SK-N-MC (cell line): ENCODE measurements at regions not wholly inside any gene's neighbourhood (a gene's known extent, or its start where the extent isn't known, plus 50 kb on each side); places are given as distances from the start of the nearest gene placed in this dataset.

ENCODE experiments used
- EZH2 ChIP-seq: fragments of 200-600 bp; sonication (generic); IDR thresholded peaks from one replicate; pipeline ENCODE4 v1.6.1; 2017; ENCODE audit warnings: antibody characterized with exemption
- POLR2AphosphoS5 ChIP-seq: IDR thresholded peaks from 2 replicates; pipeline ENCODE4 v1.6.1; 2012; ENCODE audit warnings: mild to moderate bottlenecking, low read depth, low read length, borderline replicate concordance

GRCh38 chr7:10618953-10619352 lies 354.7 kb upstream of the PHF14 start:
- TF ChIP-seq POLR2AphosphoS5 = no peak
- no peak for TF ChIP-seq EZH2
